GM18909 (cell line): ENCODE measurements at regions not wholly inside any gene's neighbourhood (a gene's known extent, or its start where the extent isn't known, plus 50 kb on each side); places are given as distances from the start of the nearest gene placed in this dataset.

Source experiments
- ATAC-seq: cut with Tn5 transposase; IDR thresholded peaks from one replicate; pipeline ENCODE4 v1.9.1; 2021; ENCODE audit warnings: mild to moderate bottlenecking; ENCODE audit not compliant: unreplicated experiment, poor library complexity

GRCh38 chr6:125485757-125486156 is 184.0 kb upstream of the HDDC2 start:
- ATAC-seq = no peak

GRCh38 chr6:125486881-125487280 is 185.1 kb upstream of the HDDC2 start:
- no peak for ATAC-seq

GRCh38 chr6:125489579-125490285 is 188.0 kb upstream of the HDDC2 start:
- ATAC-seq = no peak

- ATAC-seq = no peak
These were observed 190.3 kb upstream of the HDDC2 start for GRCh38 chr6:125491860-125492618.

- no peak for ATAC-seq
These were observed 196.8 kb upstream of the HDDC2 start for GRCh38 chr6:125498606-125499005.

GRCh38 chr6:125499535-125499934 is 197.8 kb upstream of the HDDC2 start:
- no peak for ATAC-seq

GRCh38 chr6:125503181-125503580 is 201.4 kb upstream of the HDDC2 start:
- ATAC-seq = no peak

- ATAC-seq = no peak
These were observed 206.4 kb upstream of the HDDC2 start for GRCh38 chr6:125507987-125508655.

- ATAC-seq = no peak
These were observed 207.0 kb upstream of the HDDC2 start for GRCh38 chr6:125508793-125509192.

- ATAC-seq = no peak
These were observed 207.7 kb upstream of the HDDC2 start for GRCh38 chr6:125509477-125509876.

GRCh38 chr6:125510405-125510804 is 208.6 kb upstream of the HDDC2 start:
- ATAC-seq = no peak

- ATAC-seq = no peak
These were observed 210.1 kb upstream of the HDDC2 start for GRCh38 chr6:125511809-125512396.

- peak; percentile 68 for ATAC-seq
These were observed 210.9 kb upstream of the HDDC2 start for GRCh38 chr6:125512621-125513020.

- ATAC-seq = no peak
These were observed 212.2 kb upstream of the HDDC2 start for GRCh38 chr6:125513978-125514377.

GRCh38 chr6:125516644-125517043 is 214.9 kb upstream of the HDDC2 start:
- no peak for ATAC-seq

- ATAC-seq = no peak
These were observed 217.6 kb upstream of the HDDC2 start for GRCh38 chr6:125519367-125519766.

GRCh38 chr6:125524356-125524755 is 222.6 kb upstream of the HDDC2 start:
- ATAC-seq = no peak

GRCh38 chr6:125526007-125526720 is 223.3 kb upstream of the HEY2 start:
- ATAC-seq = no peak

- no peak for ATAC-seq
These were observed 220.8 kb upstream of the HEY2 start for GRCh38 chr6:125528621-125529041.

- no peak for ATAC-seq
These were observed 220.4 kb upstream of the HEY2 start for GRCh38 chr6:125529061-125529460.
